PC-9 (cell line): ENCODE measurements at regions not wholly inside any gene's neighbourhood (a gene's known extent, or its start where the extent isn't known, plus 50 kb on each side); places are given as distances from the start of the nearest gene placed in this dataset.

Source experiments
- BruUV-seq: library from RNA; stranded (reverse); fragments of 400-500 nt; replicated peaks from 2 replicates; lab custom pipeline; 2021; lab: Mats Ljungman, UMichigan
- CTCF ChIA-PET: fragments of 300-600 bp; sonication (Branson Sonifier 250); formaldehyde crosslinking; loops from one replicate; lab custom pipeline; 2022; ENCODE audit warnings: antibody characterized with exemption; lab: Charles Lee
- POLR2A ChIA-PET: fragments of 300-600 bp; sonication (Branson Sonifier 250); formaldehyde crosslinking; loops from one replicate; lab custom pipeline; 2022; ENCODE audit warnings: antibody characterized with exemption; ENCODE audit not compliant: unreplicated experiment; lab: Charles Lee
- DNase-seq, 2 experiments: peaks; one replicate each; pipeline versions ENCODE4 v3.0.0 to v3.0.0-alpha.2; 2015 to 2022; ENCODE audit warnings: mixed read lengths in 1 of 2
- H2AFZ ChIP-seq: fragments of 200-600 bp; sonication (generic); 2 replicates; pipeline ENCODE4 v1.8.1; 2017; ENCODE audit warnings: antibody characterized with exemption
- H3F3A ChIP-seq: fragments of 200-600 bp; sonication (generic); 2 replicates; pipeline ENCODE4 v1.8.1; 2017; ENCODE audit warnings: antibody characterized with exemption, mild to moderate bottlenecking, low read depth; ENCODE audit not compliant: insufficient read depth
- H3K27ac ChIP-seq: fragments of 200-600 bp; sonication (generic); 2 replicates; pipeline ENCODE4 v1.6.1; 2016; ENCODE audit warnings: mixed run types
- H3K27me3 ChIP-seq: fragments of 200-600 bp; sonication (generic); 2 replicates; pipeline ENCODE4 v1.6.1; 2016; ENCODE audit warnings: low read depth, mixed run types; ENCODE audit not compliant: insufficient read depth
- H3K36me3 ChIP-seq: fragments of 200-600 bp; sonication (generic); 2 replicates; pipeline ENCODE4 v1.6.1; 2016; ENCODE audit warnings: low read depth, mixed run types
- H3K4me1 ChIP-seq: fragments of 200-600 bp; sonication (generic); replicated peaks from 2 replicates; pipeline ENCODE4 v1.6.1; 2016; ENCODE audit warnings: mixed run types; ENCODE audit not compliant: insufficient read depth
- H3K4me2 ChIP-seq: fragments of 200-600 bp; sonication (generic); 2 replicates; pipeline ENCODE4 v1.6.1; 2017; ENCODE audit warnings: mixed run types
- H3K4me3 ChIP-seq: fragments of 200-600 bp; sonication (generic); 2 replicates; pipeline ENCODE4 v1.6.1; 2016; ENCODE audit warnings: mixed run types
- H3K79me2 ChIP-seq: fragments of 200-600 bp; sonication (generic); 2 replicates; pipeline ENCODE4 v1.6.1; 2017; ENCODE audit warnings: low read depth, mixed run types
- H3K9me2 ChIP-seq: fragments of 200-600 bp; sonication (generic); 2 replicates; pipeline ENCODE4 v1.8.1; 2017; ENCODE audit warnings: mild to moderate bottlenecking; ENCODE audit not compliant: insufficient read depth
- H3K9me3 ChIP-seq: fragments of 200-600 bp; sonication (generic); 2 replicates; pipeline ENCODE4 v1.8.1; 2016; ENCODE audit warnings: low read depth; ENCODE audit not compliant: insufficient read depth
- H4K20me1 ChIP-seq: fragments of 200-600 bp; sonication (generic); 2 replicates; pipeline ENCODE4 v1.8.1; 2017; ENCODE audit not compliant: insufficient read depth
- CTCF ChIP-seq: fragments of 200-600 bp; sonication (generic); conservative IDR thresholded peaks from 2 replicates; pipeline ENCODE4 v1.6.1; 2017; ENCODE audit warnings: mixed run types, antibody characterized with exemption, mild to moderate bottlenecking, moderate library complexity
- EZH2 ChIP-seq: fragments of 200-600 bp; sonication (generic); IDR thresholded peaks from 2 replicates; pipeline ENCODE4 v1.8.0; 2017; ENCODE audit warnings: antibody characterized with exemption, low read depth
- intact Hi-C: fragments of 100-400 bp; cut with micrococcal nuclease; formaldehyde crosslinking; loops from one replicate; pipeline ENCODE4 v1.10.0; 2022; ENCODE audit not compliant: unreplicated experiment

- Histone ChIP-seq H3K27me3 (no peaks in the 10 kb centered on the region), H3F3A (no peaks in the 10 kb centered on the region), H4K20me1 (no peaks in the 10 kb centered on the region), H3K4me3 (no peak overlapping the region), H3K4me1 (no peaks in the 10 kb centered on the region), H3K79me2 (no peaks in the 10 kb centered on the region), H2AFZ (no peak overlapping the region), H3K36me3 (no peaks in the 10 kb centered on the region), H3K9me3 (no peaks in the 10 kb centered on the region), H3K4me2 (no peak overlapping the region), H3K9me2 (no peaks in the 10 kb centered on the region), H3K27ac (no peak overlapping the region)
- TF ChIP-seq CTCF: no peak
- TF ChIP-seq EZH2: no peak
- POLR2A ChIA-PET: no interaction called here
- no peak for DNase-seq
- no TSS peak for BruUV-seq
- CTCF ChIA-PET: no interaction called here
- intact Hi-C loops: no loop called here
These were observed 60.4 kb downstream of the EVX1 start for GRCh38 chr7:27303026-27303425.

- H3K4me3 ChIP-seq: no peak overlapping the region
- no peak overlapping the region for H3K4me2 ChIP-seq
- H3K9me2 ChIP-seq: no peaks in the 10 kb centered on the region
- no peak overlapping the region for H2AFZ ChIP-seq
- H4K20me1 ChIP-seq: no peaks in the 10 kb centered on the region
- intact Hi-C loops: no loop called here
- ChIA-PET POLR2A (no interaction called here), CTCF (no interaction called here)
- DNase-seq: no peak
- no peaks in the 10 kb centered on the region for H3K27me3 ChIP-seq
- BruUV-seq: no TSS peak
- H3K36me3 ChIP-seq: no peaks in the 10 kb centered on the region
- H3F3A ChIP-seq: no peaks in the 10 kb centered on the region
- TF ChIP-seq CTCF (no peak), EZH2 (no peak)
- no peaks in the 10 kb centered on the region for H3K4me1 ChIP-seq
- no peaks in the 10 kb centered on the region for H3K9me3 ChIP-seq
- H3K27ac ChIP-seq: no peak overlapping the region
- H3K79me2 ChIP-seq: no peaks in the 10 kb centered on the region
These were observed 63.3 kb downstream of the EVX1 start for GRCh38 chr7:27305854-27306253.

- Histone ChIP-seq H3K4me3 (no peak overlapping the region), H3K9me2 (no peaks in the 10 kb centered on the region), H2AFZ (no peak overlapping the region; the same call in 1 of the 2 replicates), H4K20me1 (no peaks in the 10 kb centered on the region), H3K4me2 (no peak overlapping the region), H3F3A (peaks cover 6% of the 10 kb centered on the region; the same call in 1 of the 2 replicates), H3K4me1 (peaks cover 22% of the 10 kb centered on the region), H3K9me3 (no peaks in the 10 kb centered on the region), H3K36me3 (no peaks in the 10 kb centered on the region), H3K27ac (no peak overlapping the region), H3K79me2 (no peaks in the 10 kb centered on the region), H3K27me3 (no peaks in the 10 kb centered on the region)
- no TSS peak for BruUV-seq
- ChIA-PET CTCF (no interaction called here), POLR2A (no interaction called here)
- no peak for DNase-seq
- TF ChIP-seq CTCF (no peak), EZH2 (no peak)
- intact Hi-C loops: loop anchor here (5.0 kb wide), 1 partner anchor 109 kb away; no protein-coding TSS in a partner anchor
These were observed 70.2 kb downstream of the EVX1 start for GRCh38 chr7:27312820-27313219.
